Brain microvascular endothelial cell (primary cell): ENCODE measurements at regions not wholly inside any gene's neighbourhood (a gene's known extent, or its start where the extent isn't known, plus 50 kb on each side); places are given as distances from the start of the nearest gene placed in this dataset.

Experiments used
- DNase-seq: peaks from one replicate; pipeline ENCODE4 v3.0.0-alpha.2; 2020
- H3K27ac ChIP-seq: fragments of 250-450 bp; sonication (Bioruptor Pico); 2 replicates; pipeline ENCODE4 v1.5.1; 2020; ENCODE audit warnings: mild to moderate bottlenecking, moderate library complexity
- H3K27me3 ChIP-seq: fragments of 250-450 bp; sonication (Bioruptor Pico); replicated peaks from 2 replicates; pipeline ENCODE4 v1.5.1; 2020; ENCODE audit warnings: mild to moderate bottlenecking
- H3K36me3 ChIP-seq: fragments of 250-450 bp; sonication (Bioruptor Pico); replicated peaks from 2 replicates; pipeline ENCODE4 v1.5.1; 2020; ENCODE audit warnings: mild to moderate bottlenecking
- H3K4me3 ChIP-seq: 2 replicates; pipeline ENCODE4 v1.5.1; 2011; ENCODE audit warnings: low read depth, mild to moderate bottlenecking, control low read depth, low read length, moderate library complexity
- in situ Hi-C: cut with HindIII; loops from 2 replicates; pipeline ENCODE4 v1.10.0; 2017; ENCODE audit warnings: low sequenced_read_pairs, low pct_ligation_motif_present
- TF ChIP-seq, protein P1 (sequence below): IDR thresholded peaks from 2 replicates; pipeline ENCODE4 v1.5.1; 2011; ENCODE audit warnings: low read depth, mild to moderate bottlenecking, moderate library complexity, low read length, control low read depth, inconsistent platforms; ENCODE audit errors: missing control alignments

DNA sequence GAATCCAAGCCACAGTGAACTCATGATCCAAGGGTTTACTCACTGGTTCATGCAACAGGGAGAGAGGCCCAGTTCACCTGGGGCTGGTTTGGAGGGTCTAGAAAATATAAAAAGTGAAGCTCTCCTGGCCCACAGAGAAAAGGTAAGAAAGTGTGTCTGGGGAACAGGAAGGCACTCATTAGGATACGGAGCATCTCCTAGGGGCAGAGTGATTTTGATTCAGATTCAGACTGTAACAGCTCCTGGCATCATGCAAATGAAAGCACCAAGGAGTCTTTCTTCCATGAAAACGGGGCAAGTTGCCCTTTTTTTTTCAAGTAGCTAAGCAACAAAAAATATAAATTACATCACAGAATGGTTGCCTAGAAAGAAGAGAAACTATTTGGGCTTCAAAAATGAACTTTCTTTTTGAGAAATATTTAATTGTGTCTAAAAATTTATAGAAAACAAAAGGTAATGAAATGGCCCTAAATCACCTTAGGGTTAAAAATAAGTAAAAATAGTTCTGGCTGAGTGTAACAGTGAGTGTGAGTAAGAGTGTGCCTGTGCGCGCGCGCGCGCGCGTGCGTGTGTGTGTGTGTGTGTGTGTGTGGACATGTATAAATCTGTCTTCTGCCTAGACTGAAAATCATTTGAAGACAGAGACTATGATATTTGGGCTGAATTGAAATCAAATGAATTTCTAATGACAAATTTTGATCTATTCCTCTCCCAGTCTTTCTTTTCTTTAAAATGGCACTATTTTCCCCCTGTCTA is 177.8 kb upstream of the ZNF462 start:
- DNase-seq: no peak
- in situ Hi-C loops: no loop called here
- Histone ChIP-seq H3K4me3 (no peak overlapping the region), H3K27ac (no peak overlapping the region), H3K27me3 (no peaks in the 10 kb centered on the region), H3K36me3 (no peaks in the 10 kb centered on the region)
- TF ChIP-seq, protein P1, sequence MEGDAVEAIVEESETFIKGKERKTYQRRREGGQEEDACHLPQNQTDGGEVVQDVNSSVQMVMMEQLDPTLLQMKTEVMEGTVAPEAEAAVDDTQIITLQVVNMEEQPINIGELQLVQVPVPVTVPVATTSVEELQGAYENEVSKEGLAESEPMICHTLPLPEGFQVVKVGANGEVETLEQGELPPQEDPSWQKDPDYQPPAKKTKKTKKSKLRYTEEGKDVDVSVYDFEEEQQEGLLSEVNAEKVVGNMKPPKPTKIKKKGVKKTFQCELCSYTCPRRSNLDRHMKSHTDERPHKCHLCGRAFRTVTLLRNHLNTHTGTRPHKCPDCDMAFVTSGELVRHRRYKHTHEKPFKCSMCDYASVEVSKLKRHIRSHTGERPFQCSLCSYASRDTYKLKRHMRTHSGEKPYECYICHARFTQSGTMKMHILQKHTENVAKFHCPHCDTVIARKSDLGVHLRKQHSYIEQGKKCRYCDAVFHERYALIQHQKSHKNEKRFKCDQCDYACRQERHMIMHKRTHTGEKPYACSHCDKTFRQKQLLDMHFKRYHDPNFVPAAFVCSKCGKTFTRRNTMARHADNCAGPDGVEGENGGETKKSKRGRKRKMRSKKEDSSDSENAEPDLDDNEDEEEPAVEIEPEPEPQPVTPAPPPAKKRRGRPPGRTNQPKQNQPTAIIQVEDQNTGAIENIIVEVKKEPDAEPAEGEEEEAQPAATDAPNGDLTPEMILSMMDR: no peak

DNA sequence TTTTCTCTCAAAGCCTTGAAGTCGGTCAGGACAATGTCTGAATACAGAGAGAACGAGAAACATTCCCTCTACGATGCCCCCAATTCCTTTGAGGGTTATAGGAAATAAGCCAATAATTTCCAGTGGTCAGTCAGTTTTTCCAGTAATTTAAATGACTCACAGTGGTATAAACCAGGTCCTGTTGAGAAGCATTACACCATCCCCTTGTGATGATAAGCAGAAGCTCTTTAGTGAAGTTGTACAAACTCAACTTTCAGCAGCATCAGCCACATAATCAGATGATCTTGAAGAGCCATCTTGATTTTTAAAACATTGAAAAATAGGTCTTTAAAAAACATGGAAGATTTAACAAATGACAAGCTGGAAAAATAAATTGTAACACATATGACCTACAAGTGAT is 173.9 kb upstream of the ZNF462 start:
- Histone ChIP-seq H3K36me3 (no peaks in the 10 kb centered on the region), H3K27ac (no peak overlapping the region), H3K4me3 (no peak overlapping the region), H3K27me3 (no peaks in the 10 kb centered on the region)
- TF ChIP-seq, protein P1: no peak
- no peak for DNase-seq
- in situ Hi-C loops: no loop called here

DNA sequence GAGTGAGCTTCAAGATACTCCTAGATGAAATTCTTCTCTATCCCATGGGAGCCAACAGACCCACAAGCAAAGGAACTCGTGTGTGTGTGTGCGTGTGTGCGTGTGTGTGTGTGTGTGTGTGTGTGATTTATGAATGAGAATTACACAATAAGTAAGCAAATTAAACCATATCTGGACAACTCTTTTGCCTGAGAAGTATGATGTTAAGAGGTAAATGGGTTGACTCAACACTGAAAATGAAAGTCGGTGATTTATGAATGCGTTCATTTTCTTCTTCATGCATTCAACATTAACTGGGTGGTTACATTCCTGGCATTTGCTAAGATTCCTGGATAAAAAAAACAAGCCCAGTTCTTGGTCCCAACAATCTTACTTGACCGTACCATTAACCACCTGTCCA is 171.3 kb upstream of the ZNF462 start:
- in situ Hi-C loops: no loop called here
- TF ChIP-seq, protein P1: no peak
- H3K4me3 ChIP-seq: no peak overlapping the region
- H3K27ac ChIP-seq: no peak overlapping the region
- no peak for DNase-seq
- H3K27me3 ChIP-seq: no peaks in the 10 kb centered on the region
- H3K36me3 ChIP-seq: no peaks in the 10 kb centered on the region

DNA sequence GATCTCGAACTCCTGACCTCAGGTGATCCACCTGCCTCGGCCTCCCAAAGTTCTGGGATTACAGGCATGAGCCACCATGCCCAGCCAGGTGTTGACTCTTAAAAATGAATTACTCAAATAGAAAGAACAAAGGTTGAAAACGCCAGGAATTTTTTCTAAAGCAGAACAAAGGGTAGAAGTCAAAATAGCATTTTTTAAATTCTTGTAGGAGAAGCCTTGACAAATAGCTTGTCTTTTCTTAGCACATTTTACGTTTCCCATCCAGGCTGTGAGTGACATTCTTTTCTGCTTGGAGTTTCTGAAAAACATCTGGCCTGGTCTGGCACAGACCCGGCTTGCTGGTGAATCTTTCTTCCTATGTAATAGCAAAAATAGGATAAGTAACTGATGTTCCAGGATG is 169.4 kb upstream of the ZNF462 start:
- Histone ChIP-seq H3K36me3 (no peaks in the 10 kb centered on the region), H3K4me3 (no peak overlapping the region), H3K27ac (no peak overlapping the region), H3K27me3 (no peaks in the 10 kb centered on the region)
- in situ Hi-C loops: no loop called here
- DNase-seq: no peak
- TF ChIP-seq, protein P1: no peak

DNA sequence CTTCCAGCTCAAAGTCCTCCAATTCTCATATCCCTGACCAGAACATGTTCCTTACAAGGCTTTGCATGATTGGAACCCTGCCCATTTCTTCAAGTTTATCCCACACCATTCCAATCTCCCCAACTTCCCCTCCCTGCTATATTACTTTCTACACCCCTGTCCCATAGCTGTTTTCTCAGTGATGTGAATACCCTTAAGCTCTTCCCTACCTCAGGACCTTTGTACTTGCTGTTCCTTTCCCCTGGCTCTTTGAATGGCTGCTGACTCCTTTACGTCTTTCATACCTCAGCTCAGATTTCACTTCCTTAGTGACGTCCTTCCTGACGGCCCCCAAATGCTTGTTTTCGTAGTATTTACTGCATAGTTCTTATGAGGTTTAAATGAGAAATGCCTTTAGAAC is 166.2 kb upstream of the ZNF462 start:
- TF ChIP-seq, protein P1: no peak
- no peak overlapping the region for H3K27ac ChIP-seq
- DNase-seq: no peak
- no peaks in the 10 kb centered on the region for H3K36me3 ChIP-seq
- H3K27me3 ChIP-seq: no peaks in the 10 kb centered on the region
- in situ Hi-C loops: no loop called here
- no peak overlapping the region for H3K4me3 ChIP-seq

DNA sequence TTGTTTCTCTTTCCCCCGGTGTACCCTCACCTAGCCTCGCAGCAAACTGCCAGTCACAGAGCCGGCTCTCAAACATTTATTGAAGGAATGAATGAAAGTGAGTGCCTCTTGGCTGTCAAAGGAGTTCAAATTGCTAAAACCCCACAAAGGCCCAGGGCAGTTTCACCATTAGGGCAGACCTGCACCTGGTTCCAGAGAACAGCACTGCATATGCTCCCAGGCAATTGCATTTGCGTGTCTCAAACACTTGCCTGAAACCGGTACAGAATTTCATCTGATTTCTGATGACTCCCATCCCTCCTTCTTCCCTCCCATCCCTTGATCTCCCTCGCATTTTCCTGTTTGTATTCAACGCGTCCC is 165.6 kb upstream of the ZNF462 start:
- Histone ChIP-seq H3K27me3 (no peaks in the 10 kb centered on the region), H3K36me3 (no peaks in the 10 kb centered on the region), H3K4me3 (no peak overlapping the region), H3K27ac (no peak overlapping the region)
- DNase-seq: no peak
- in situ Hi-C loops: no loop called here
- TF ChIP-seq, protein P1: no peak
